IPS-18a (cell line): ENCODE measurements at regions not wholly inside any gene's neighbourhood (a gene's known extent, or its start where the extent isn't known, plus 50 kb on each side); places are given as distances from the start of the nearest gene placed in this dataset.

ENCODE experiments used
- H3K27ac ChIP-seq: one replicate; pipeline ENCODE4 v1.5.1; 2013; ENCODE audit warnings: low read length
- H3K27me3 ChIP-seq: one replicate; pipeline ENCODE4 v1.6.1; 2013; ENCODE audit warnings: mild to moderate bottlenecking, low read length; ENCODE audit not compliant: control insufficient read depth, insufficient read depth
- H3K36me3 ChIP-seq: one replicate; pipeline ENCODE4 v1.6.1; 2013; ENCODE audit warnings: low read depth, low read length; ENCODE audit not compliant: control insufficient read depth
- H3K4me1 ChIP-seq: one replicate; pipeline ENCODE4 v1.6.1; 2013; ENCODE audit warnings: low read depth, low read length; ENCODE audit not compliant: control insufficient read depth
- H3K4me3 ChIP-seq: one replicate; pipeline ENCODE4 v1.5.1; 2013; ENCODE audit warnings: low read length
- H3K9ac ChIP-seq: one replicate; pipeline ENCODE4 v1.6.1; 2013; ENCODE audit warnings: mild to moderate bottlenecking, low read length, moderate library complexity
- H3K9me3 ChIP-seq: one replicate; pipeline ENCODE4 v1.6.1; 2013; ENCODE audit warnings: low read depth, low read length; ENCODE audit not compliant: control insufficient read depth

GRCh38 chr9:73531658-73532057, 380.0 kb downstream of the ANXA1 start:
- H3K27ac ChIP-seq, result no peak overlapping the region
- no peaks in the 10 kb centered on the region for H3K9me3 ChIP-seq
- no peak overlapping the region for H3K9ac ChIP-seq
- H3K27me3 ChIP-seq, result no peaks in the 10 kb centered on the region
- H3K4me3 ChIP-seq, result no peak overlapping the region
- no peaks in the 10 kb centered on the region for H3K36me3 ChIP-seq
- H3K4me1 ChIP-seq, result peaks cover 4% of the 10 kb centered on the region

GRCh38 chr9:73532985-73533384, 381.3 kb downstream of the ANXA1 start:
- no peak overlapping the region for H3K4me3 ChIP-seq
- H3K9ac ChIP-seq, result no peak overlapping the region
- no peak overlapping the region for H3K27ac ChIP-seq
- H3K9me3 ChIP-seq, result no peaks in the 10 kb centered on the region
- no peaks in the 10 kb centered on the region for H3K36me3 ChIP-seq
- no peaks in the 10 kb centered on the region for H3K27me3 ChIP-seq
- H3K4me1 ChIP-seq, result peaks cover 4% of the 10 kb centered on the region

- no peak overlapping the region for H3K27ac ChIP-seq
- H3K9ac ChIP-seq, result no peak overlapping the region
- no peak overlapping the region for H3K4me3 ChIP-seq
- H3K4me1 ChIP-seq, result no peaks in the 10 kb centered on the region
- no peaks in the 10 kb centered on the region for H3K36me3 ChIP-seq
- H3K27me3 ChIP-seq, result no peaks in the 10 kb centered on the region
- H3K9me3 ChIP-seq, result no peaks in the 10 kb centered on the region
These were observed 384.7 kb downstream of the ANXA1 start for GRCh38 chr9:73536403-73536802.

- H3K9ac ChIP-seq, result no peak overlapping the region
- no peaks in the 10 kb centered on the region for H3K9me3 ChIP-seq
- H3K27ac ChIP-seq, result no peak overlapping the region
- no peak overlapping the region for H3K4me3 ChIP-seq
- no peaks in the 10 kb centered on the region for H3K4me1 ChIP-seq
- no peaks in the 10 kb centered on the region for H3K36me3 ChIP-seq
- H3K27me3 ChIP-seq, result no peaks in the 10 kb centered on the region
These were observed 385.9 kb downstream of the ANXA1 start for GRCh38 chr9:73537561-73537960.

- no peaks in the 10 kb centered on the region for H3K4me1 ChIP-seq
- no peaks in the 10 kb centered on the region for H3K27me3 ChIP-seq
- H3K9me3 ChIP-seq, result no peaks in the 10 kb centered on the region
- H3K4me3 ChIP-seq, result no peak overlapping the region
- H3K9ac ChIP-seq, result no peak overlapping the region
- no peaks in the 10 kb centered on the region for H3K36me3 ChIP-seq
- no peak overlapping the region for H3K27ac ChIP-seq
These were observed 388.3 kb downstream of the ANXA1 start for GRCh38 chr9:73539881-73540390.

- no peaks in the 10 kb centered on the region for H3K36me3 ChIP-seq
- no peak overlapping the region for H3K9ac ChIP-seq
- H3K27me3 ChIP-seq, result no peaks in the 10 kb centered on the region
- H3K4me3 ChIP-seq, result no peak overlapping the region
- no peak overlapping the region for H3K27ac ChIP-seq
- no peaks in the 10 kb centered on the region for H3K9me3 ChIP-seq
- no peaks in the 10 kb centered on the region for H3K4me1 ChIP-seq
These were observed 390.3 kb downstream of the ANXA1 start for GRCh38 chr9:73541923-73542322.

GRCh38 chr9:73543727-73544126, 392.1 kb downstream of the ANXA1 start:
- H3K9me3 ChIP-seq, result no peaks in the 10 kb centered on the region
- H3K36me3 ChIP-seq, result no peaks in the 10 kb centered on the region
- no peak overlapping the region for H3K4me3 ChIP-seq
- no peaks in the 10 kb centered on the region for H3K4me1 ChIP-seq
- H3K27me3 ChIP-seq, result no peaks in the 10 kb centered on the region
- no peak overlapping the region for H3K9ac ChIP-seq
- no peak overlapping the region for H3K27ac ChIP-seq

GRCh38 chr9:73548201-73548600, 396.5 kb downstream of the ANXA1 start:
- Histone ChIP-seq H3K36me3 (no peaks in the 10 kb centered on the region), H3K9ac (no peak overlapping the region)

GRCh38 chr9:73549991-73550390, 398.3 kb downstream of the ANXA1 start:
- Histone ChIP-seq H3K36me3 (no peaks in the 10 kb centered on the region), H3K4me3 (no peak overlapping the region), H3K9ac (no peak overlapping the region), H3K27ac (no peak overlapping the region), H3K4me1 (no peaks in the 10 kb centered on the region), H3K27me3 (no peaks in the 10 kb centered on the region), H3K9me3 (no peaks in the 10 kb centered on the region)

More at GRCh38 chr9:73548201-73548600, 396.5 kb downstream of the ANXA1 start:
- no peaks in the 10 kb centered on the region for H3K9me3 ChIP-seq
- no peaks in the 10 kb centered on the region for H3K27me3 ChIP-seq
- H3K27ac ChIP-seq, result no peak overlapping the region
- H3K4me3 ChIP-seq, result no peak overlapping the region
- H3K4me1 ChIP-seq, result no peaks in the 10 kb centered on the region

GRCh38 chr9:73553295-73553694, 401.6 kb downstream of the ANXA1 start:
- Histone ChIP-seq H3K4me3 (no peak overlapping the region), H3K9ac (no peak overlapping the region), H3K4me1 (no peaks in the 10 kb centered on the region), H3K27me3 (no peaks in the 10 kb centered on the region), H3K36me3 (no peaks in the 10 kb centered on the region), H3K9me3 (no peaks in the 10 kb centered on the region), H3K27ac (no peak overlapping the region)

- Histone ChIP-seq H3K4me1 (no peaks in the 10 kb centered on the region), H3K9ac (no peak overlapping the region), H3K4me3 (no peak overlapping the region)
These were observed 406.8 kb downstream of the ANXA1 start for GRCh38 chr9:73558471-73558870.

GRCh38 chr9:73565026-73565425, 413.4 kb downstream of the ANXA1 start:
- Histone ChIP-seq H3K36me3 (no peaks in the 10 kb centered on the region), H3K9ac (no peak overlapping the region)

More at GRCh38 chr9:73558471-73558870, 406.8 kb downstream of the ANXA1 start:
- Histone ChIP-seq H3K27me3 (no peaks in the 10 kb centered on the region), H3K36me3 (no peaks in the 10 kb centered on the region), H3K27ac (no peak overlapping the region), H3K9me3 (no peaks in the 10 kb centered on the region)

More at GRCh38 chr9:73565026-73565425, 413.4 kb downstream of the ANXA1 start:
- Histone ChIP-seq H3K9me3 (no peaks in the 10 kb centered on the region), H3K27ac (no peak overlapping the region), H3K4me1 (no peaks in the 10 kb centered on the region), H3K27me3 (no peaks in the 10 kb centered on the region), H3K4me3 (no peak overlapping the region)
